Ishikawa (cell line): ENCODE measurements at regions not wholly inside any gene's neighbourhood (a gene's known extent, or its start where the extent isn't known, plus 50 kb on each side); places are given as distances from the start of the nearest gene placed in this dataset.

Source experiments
- CEBPB ChIP-seq: IDR thresholded peaks from 2 replicates; pipeline ENCODE4 v1.6.1; 2012
- CREB1 ChIP-seq: IDR thresholded peaks from 2 replicates; pipeline ENCODE4 v1.6.1; 2012; ENCODE audit warnings: low read depth
- EGR1 ChIP-seq: IDR thresholded peaks from 2 replicates; pipeline ENCODE4 v1.6.1; 2012
- EP300 ChIP-seq: IDR thresholded peaks from 2 replicates; pipeline ENCODE4 v1.6.1; 2012; ENCODE audit warnings: borderline replicate concordance
- FOXM1 ChIP-seq: IDR thresholded peaks from 2 replicates; pipeline ENCODE4 v1.6.1; 2012; ENCODE audit warnings: low read depth, borderline replicate concordance
- NFIC ChIP-seq: IDR thresholded peaks from 2 replicates; pipeline ENCODE4 v1.6.1; 2012
- RAD21 ChIP-seq: IDR thresholded peaks from 2 replicates; pipeline ENCODE4 v1.6.1; 2012; ENCODE audit warnings: low read depth
- TAF1 ChIP-seq: IDR thresholded peaks from 2 replicates; pipeline ENCODE4 v1.6.1; 2012; ENCODE audit warnings: low read depth, mild to moderate bottlenecking
- TCF12 ChIP-seq: IDR thresholded peaks from 2 replicates; pipeline ENCODE4 v1.6.1; 2012; ENCODE audit warnings: low read depth
- TEAD4 ChIP-seq: IDR thresholded peaks from 2 replicates; pipeline ENCODE4 v1.6.1; 2012
- YY1 ChIP-seq: IDR thresholded peaks from 2 replicates; pipeline ENCODE4 v1.6.1; 2012; ENCODE audit warnings: low read depth
- ZBTB7A ChIP-seq: IDR thresholded peaks from 2 replicates; pipeline ENCODE4 v1.6.1; 2012; ENCODE audit warnings: low read depth
- TF ChIP-seq, protein P1 (sequence below): IDR thresholded peaks from 2 replicates; pipeline ENCODE4 v1.6.1; 2012
- TF ChIP-seq, protein P2 (sequence below): IDR thresholded peaks from 2 replicates; pipeline ENCODE4 v1.6.1; 2012; ENCODE audit warnings: low read depth, mild to moderate bottlenecking
- TF ChIP-seq, protein P3 (sequence below): IDR thresholded peaks from 2 replicates; pipeline ENCODE4 v1.6.1; 2012

DNA sequence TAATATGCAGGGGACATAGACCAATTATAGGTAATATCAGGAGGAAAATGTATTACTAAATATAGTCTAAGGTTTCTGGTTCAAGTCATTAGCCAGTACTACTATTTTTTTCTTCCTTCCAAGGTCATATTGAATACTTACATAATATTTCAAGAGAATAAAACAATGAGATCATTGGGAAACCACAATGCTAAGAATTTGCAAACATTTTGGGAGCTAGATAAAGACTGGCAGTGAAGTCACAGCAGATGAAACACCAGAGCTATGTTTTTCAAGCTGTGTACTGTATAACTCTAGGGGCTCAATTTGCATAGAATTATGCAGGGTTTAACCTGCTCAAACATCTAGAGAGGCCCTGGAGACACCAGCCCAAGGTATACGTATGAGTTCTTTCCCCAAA is 80.5 kb upstream of the KCNH7 start:
- TF ChIP-seq, protein P1, sequence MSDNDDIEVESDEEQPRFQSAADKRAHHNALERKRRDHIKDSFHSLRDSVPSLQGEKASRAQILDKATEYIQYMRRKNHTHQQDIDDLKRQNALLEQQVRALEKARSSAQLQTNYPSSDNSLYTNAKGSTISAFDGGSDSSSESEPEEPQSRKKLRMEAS, result no peak
- no peak for TF ChIP-seq CEBPB
- no peak for TF ChIP-seq EP300
- no peak for TF ChIP-seq FOXM1
- no peak for TF ChIP-seq NFIC
- no peak for TF ChIP-seq YY1
- TF ChIP-seq, protein P2, sequence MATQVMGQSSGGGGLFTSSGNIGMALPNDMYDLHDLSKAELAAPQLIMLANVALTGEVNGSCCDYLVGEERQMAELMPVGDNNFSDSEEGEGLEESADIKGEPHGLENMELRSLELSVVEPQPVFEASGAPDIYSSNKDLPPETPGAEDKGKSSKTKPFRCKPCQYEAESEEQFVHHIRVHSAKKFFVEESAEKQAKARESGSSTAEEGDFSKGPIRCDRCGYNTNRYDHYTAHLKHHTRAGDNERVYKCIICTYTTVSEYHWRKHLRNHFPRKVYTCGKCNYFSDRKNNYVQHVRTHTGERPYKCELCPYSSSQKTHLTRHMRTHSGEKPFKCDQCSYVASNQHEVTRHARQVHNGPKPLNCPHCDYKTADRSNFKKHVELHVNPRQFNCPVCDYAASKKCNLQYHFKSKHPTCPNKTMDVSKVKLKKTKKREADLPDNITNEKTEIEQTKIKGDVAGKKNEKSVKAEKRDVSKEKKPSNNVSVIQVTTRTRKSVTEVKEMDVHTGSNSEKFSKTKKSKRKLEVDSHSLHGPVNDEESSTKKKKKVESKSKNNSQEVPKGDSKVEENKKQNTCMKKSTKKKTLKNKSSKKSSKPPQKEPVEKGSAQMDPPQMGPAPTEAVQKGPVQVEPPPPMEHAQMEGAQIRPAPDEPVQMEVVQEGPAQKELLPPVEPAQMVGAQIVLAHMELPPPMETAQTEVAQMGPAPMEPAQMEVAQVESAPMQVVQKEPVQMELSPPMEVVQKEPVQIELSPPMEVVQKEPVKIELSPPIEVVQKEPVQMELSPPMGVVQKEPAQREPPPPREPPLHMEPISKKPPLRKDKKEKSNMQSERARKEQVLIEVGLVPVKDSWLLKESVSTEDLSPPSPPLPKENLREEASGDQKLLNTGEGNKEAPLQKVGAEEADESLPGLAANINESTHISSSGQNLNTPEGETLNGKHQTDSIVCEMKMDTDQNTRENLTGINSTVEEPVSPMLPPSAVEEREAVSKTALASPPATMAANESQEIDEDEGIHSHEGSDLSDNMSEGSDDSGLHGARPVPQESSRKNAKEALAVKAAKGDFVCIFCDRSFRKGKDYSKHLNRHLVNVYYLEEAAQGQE, result no peak
- TF ChIP-seq ZBTB7A, result no peak
- no peak for TF ChIP-seq TCF12
- TF ChIP-seq RAD21, result no peak
- TF ChIP-seq TAF1, result no peak
- TF ChIP-seq TEAD4, result no peak
- no peak for TF ChIP-seq CREB1
- TF ChIP-seq, protein P3, sequence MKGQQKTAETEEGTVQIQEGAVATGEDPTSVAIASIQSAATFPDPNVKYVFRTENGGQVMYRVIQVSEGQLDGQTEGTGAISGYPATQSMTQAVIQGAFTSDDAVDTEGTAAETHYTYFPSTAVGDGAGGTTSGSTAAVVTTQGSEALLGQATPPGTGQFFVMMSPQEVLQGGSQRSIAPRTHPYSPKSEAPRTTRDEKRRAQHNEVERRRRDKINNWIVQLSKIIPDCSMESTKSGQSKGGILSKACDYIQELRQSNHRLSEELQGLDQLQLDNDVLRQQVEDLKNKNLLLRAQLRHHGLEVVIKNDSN, result no peak

DNA sequence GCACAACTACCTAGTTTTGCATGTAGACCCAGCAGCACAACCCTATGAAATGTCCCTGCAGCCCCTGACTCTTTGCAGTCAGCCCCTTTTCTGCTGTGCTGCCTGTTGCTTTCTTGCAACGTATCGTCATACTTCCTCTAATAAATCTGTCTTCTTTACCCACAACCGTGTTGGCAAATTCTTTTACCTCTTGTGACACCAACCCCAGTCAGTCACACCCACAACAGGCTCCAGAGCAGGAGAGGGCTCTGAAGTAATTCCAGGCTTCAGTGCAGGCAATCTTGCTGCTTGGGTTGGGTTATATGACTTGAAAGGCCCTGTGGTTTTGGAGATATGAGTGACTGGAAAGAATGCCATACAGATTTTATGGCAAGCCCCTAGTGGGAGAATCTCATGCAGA is 79.1 kb upstream of the KCNH7 start:
- TF ChIP-seq CEBPB, result no peak
- TF ChIP-seq, protein P1, result no peak

DNA sequence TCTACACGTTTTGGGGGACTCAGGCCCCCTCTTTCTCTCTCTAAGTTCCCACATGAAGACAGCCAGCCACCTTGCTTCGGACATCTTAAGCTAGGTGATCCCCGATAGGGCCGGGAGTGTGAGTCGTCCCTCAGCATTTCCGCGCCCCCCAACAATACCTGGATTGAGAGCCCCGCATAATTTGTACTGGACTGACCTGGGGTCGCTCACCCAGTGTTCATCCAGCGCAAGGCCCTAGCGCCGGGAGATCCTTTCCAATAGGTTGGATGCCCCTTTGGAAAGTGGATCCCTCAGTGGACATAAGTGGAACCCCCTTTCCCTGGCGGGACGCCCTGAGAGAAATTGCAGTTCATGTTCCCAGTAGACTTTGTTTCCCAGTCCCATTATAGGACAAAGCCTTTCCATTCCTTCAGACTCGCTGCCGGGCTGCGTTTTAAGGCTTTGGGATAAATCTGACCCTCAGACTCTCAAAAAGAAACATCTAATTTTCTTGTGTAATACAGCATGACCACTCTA is 77.8 kb upstream of the KCNH7 start:
- TF ChIP-seq RAD21, result no peak
- TF ChIP-seq YY1, result no peak
- TF ChIP-seq FOXM1, result no peak
- TF ChIP-seq, protein P3, result no peak
- TF ChIP-seq, protein P1, result no peak
- TF ChIP-seq, protein P2, result no peak
- TF ChIP-seq ZBTB7A, result no peak
- TF ChIP-seq CEBPB, result no peak
- TF ChIP-seq CREB1, result no peak
- TF ChIP-seq TCF12, result no peak
- TF ChIP-seq EP300, result no peak
- no peak for TF ChIP-seq TAF1
- TF ChIP-seq EGR1, result no peak

DNA sequence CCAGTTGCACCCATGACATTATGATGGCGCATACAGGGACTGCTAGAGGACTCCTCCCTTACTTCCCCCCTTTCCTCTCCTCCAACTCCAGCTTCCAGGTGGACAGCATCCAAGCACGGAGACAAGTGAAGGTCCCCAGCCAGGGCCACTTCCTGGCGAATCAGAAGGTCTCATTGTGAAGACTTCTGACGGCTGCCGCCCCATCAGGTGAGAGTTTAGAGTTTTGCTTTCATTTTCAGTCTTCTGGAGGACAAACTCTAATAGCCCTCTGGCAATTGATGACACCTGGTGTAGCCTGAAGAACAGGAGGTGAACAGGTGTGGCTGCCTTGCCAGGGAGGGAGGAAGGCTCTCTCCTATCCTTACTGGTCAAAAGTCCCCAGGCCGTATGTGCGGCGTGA is 77.3 kb upstream of the KCNH7 start:
- no peak for TF ChIP-seq TCF12
- TF ChIP-seq TEAD4, result no peak
- TF ChIP-seq CREB1, result no peak
- no peak for TF ChIP-seq FOXM1
- TF ChIP-seq, protein P1, result no peak
- TF ChIP-seq EGR1, result no peak
- TF ChIP-seq ZBTB7A, result no peak
- TF ChIP-seq CEBPB, result no peak
- no peak for TF ChIP-seq NFIC
- TF ChIP-seq, protein P2, result no peak
- TF ChIP-seq YY1, result no peak

DNA sequence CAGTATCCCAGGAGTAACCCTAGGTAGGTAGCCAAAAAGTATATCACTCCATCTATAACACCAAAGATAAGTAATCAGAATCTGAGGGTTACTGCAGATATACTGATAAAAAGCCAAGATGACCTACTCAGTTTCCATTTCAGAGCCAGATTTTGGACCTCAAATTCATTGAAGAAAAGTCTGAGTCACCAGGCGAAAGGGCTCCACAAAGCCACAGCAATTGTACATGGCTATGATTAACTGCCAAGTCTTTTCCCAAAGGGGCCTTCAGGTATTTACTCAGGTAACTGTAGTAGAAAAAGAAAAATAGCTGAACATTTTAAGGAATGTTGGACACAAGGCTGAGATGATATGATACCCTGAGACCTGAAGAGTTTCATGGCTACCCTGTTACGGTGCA is 75.6 kb upstream of the KCNH7 start:
- TF ChIP-seq NFIC (no peak), ZBTB7A (no peak), CEBPB (no peak), EP300 (no peak), TAF1 (no peak), YY1 (no peak), TEAD4 (no peak), CREB1 (no peak)
- TF ChIP-seq, protein P3, result no peak
- TF ChIP-seq, protein P1, result no peak
- TF ChIP-seq, protein P2, result no peak
